Cardiac muscle cell (in vitro differentiated cells and primary cell): ENCODE measurements at regions not wholly inside any gene's neighbourhood (a gene's known extent, or its start where the extent isn't known, plus 50 kb on each side); places are given as distances from the start of the nearest gene placed in this dataset.

Experiments used
- DNase-seq, 2 donors: peaks; one replicate each; pipeline versions ENCODE4 v3.0.0 to v3.0.0-alpha.2; 2010 to 2017; ENCODE audit warnings: low read depth in 1 of 2, low spot score in 1 of 2
- H3K27ac ChIP-seq: fragments of 200-600 bp; sonication (generic); 2 replicates; pipeline ENCODE4 v1.5.1; 2016
- H3K27me3 ChIP-seq: fragments of 200-600 bp; sonication (generic); 2 replicates; pipeline ENCODE4 v1.6.0; 2016; ENCODE audit warnings: control low read depth
- H3K36me3 ChIP-seq: fragments of 200-600 bp; sonication (generic); 2 replicates; pipeline ENCODE4 v1.5.1; 2016; ENCODE audit warnings: control low read depth
- H3K4me1 ChIP-seq: fragments of 200-600 bp; sonication (generic); 2 replicates; pipeline ENCODE4 v1.8.1; 2017; ENCODE audit warnings: low read depth, mild to moderate bottlenecking, mixed run types
- H3K4me3 ChIP-seq: fragments of 200-600 bp; sonication (generic); 2 replicates; pipeline ENCODE4 v1.5.1; 2016; ENCODE audit warnings: mild to moderate bottlenecking
- H3K9me3 ChIP-seq: fragments of 200-600 bp; sonication (generic); 2 replicates; pipeline ENCODE4 v1.5.1; 2017; ENCODE audit warnings: low read depth, mild to moderate bottlenecking, control low read depth
- TF ChIP-seq, protein P1 (sequence below): IDR thresholded peaks from 2 replicates; pipeline ENCODE4 v1.5.1; 2012; ENCODE audit warnings: low read depth, mild to moderate bottlenecking, low read length

DNA sequence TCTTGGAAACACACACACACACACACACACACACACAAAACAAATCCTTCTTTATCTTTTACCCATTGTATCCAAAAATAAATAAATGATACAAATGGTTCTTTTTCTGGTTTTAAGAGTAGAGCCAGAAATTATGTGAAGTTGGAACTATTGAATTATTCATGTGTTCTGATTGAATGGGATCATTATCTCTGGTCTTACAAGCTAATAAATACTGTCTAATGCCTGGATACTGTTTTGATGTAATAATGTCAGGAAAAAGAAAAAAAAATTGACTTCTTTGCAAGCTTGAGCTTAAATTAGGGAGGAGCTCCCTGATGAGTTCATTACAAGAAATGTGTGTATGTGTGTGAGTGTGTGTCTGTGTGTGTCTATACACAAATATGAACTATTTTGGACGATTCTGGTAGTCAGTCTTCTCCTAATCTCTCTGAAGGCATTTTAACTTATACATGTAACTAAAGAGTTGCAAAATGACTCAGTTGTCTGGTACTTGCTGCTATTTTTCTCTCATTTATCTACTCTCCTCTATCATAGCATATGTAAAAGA lies 507.2 kb upstream of the AGTR1 start:
- Histone ChIP-seq H3K27me3 (no peaks in the 10 kb centered on the region), H3K4me3 (no peak overlapping the region), H3K9me3 (no peaks in the 10 kb centered on the region), H3K36me3 (no peaks in the 10 kb centered on the region), H3K27ac (no peak overlapping the region), H3K4me1 (no peaks in the 10 kb centered on the region)
- no peak for DNase-seq
- TF ChIP-seq, protein P1, sequence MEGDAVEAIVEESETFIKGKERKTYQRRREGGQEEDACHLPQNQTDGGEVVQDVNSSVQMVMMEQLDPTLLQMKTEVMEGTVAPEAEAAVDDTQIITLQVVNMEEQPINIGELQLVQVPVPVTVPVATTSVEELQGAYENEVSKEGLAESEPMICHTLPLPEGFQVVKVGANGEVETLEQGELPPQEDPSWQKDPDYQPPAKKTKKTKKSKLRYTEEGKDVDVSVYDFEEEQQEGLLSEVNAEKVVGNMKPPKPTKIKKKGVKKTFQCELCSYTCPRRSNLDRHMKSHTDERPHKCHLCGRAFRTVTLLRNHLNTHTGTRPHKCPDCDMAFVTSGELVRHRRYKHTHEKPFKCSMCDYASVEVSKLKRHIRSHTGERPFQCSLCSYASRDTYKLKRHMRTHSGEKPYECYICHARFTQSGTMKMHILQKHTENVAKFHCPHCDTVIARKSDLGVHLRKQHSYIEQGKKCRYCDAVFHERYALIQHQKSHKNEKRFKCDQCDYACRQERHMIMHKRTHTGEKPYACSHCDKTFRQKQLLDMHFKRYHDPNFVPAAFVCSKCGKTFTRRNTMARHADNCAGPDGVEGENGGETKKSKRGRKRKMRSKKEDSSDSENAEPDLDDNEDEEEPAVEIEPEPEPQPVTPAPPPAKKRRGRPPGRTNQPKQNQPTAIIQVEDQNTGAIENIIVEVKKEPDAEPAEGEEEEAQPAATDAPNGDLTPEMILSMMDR: no peak

DNA sequence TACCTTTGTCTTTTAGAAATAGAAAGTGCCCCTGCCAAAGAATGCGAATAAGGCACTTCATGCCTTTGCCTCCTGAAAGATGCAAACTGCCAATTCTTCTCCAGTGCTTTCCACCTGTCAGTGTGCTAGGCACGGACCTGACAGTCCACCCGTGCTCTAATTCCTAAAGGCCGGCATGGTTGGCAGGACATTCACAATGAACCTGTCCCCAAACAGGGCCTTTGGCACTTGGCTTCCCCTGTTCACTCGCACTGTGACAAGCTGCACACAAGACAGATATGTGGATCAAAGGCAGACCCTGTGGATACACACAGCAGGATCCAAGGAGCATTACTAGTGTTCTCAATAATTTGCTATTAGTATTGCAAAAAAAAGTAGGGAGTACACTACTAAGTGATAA lies 505.7 kb upstream of the AGTR1 start:
- DNase-seq: no peak
- Histone ChIP-seq H3K36me3 (no peaks in the 10 kb centered on the region), H3K27ac (no peak overlapping the region), H3K4me3 (no peak overlapping the region), H3K4me1 (no peaks in the 10 kb centered on the region), H3K9me3 (no peaks in the 10 kb centered on the region), H3K27me3 (no peaks in the 10 kb centered on the region)
- TF ChIP-seq, protein P1: no peak

DNA sequence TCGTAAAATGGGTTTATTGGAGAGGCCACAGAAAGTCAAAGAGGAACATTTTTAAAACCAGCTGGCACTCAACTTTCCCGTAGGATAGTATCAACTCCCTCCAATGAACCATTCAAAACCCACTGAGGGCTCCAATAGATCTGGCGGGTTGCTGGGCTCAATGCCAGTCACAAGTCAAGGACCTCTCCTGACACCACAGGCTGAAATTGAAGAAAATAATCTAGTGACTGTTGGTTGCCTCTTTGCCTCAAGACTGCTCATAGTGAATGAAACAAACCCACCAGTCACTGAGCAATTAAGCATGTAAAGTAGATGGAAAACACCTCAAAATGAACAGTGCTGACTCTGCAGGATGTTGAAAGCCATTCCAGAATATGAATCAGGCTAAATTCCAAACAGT lies 500.6 kb upstream of the AGTR1 start:
- no peaks in the 10 kb centered on the region for H3K27me3 ChIP-seq
- no peak for DNase-seq
- no peak overlapping the region for H3K4me3 ChIP-seq
- H3K36me3 ChIP-seq: no peaks in the 10 kb centered on the region
- no peak overlapping the region for H3K27ac ChIP-seq
- TF ChIP-seq, protein P1: no peak
- H3K4me1 ChIP-seq: no peaks in the 10 kb centered on the region
- H3K9me3 ChIP-seq: no peaks in the 10 kb centered on the region

DNA sequence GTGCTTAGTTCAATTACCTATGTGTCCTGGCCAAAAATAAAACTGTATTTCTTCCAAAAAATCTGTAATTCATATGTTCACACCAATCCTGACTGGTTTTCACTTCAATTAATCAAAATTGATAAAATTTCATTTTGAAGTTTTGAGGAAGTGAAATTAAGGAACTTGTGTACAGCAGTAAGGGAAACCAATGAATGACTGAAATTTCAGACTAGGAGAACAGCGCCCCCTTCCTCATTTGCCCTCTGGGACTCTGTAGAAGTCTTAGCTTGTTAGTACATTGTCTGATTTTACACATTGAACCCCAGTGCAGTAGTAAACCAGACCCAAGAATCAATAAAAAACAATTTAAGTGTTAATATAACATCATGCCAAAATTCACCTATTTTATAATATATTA lies 495.3 kb upstream of the AGTR1 start:
- TF ChIP-seq, protein P1: no peak
- no peaks in the 10 kb centered on the region for H3K9me3 ChIP-seq
- H3K27ac ChIP-seq: no peak overlapping the region
- no peak overlapping the region for H3K4me3 ChIP-seq
- no peak for DNase-seq
- H3K36me3 ChIP-seq: no peaks in the 10 kb centered on the region
- H3K4me1 ChIP-seq: no peaks in the 10 kb centered on the region
- H3K27me3 ChIP-seq: no peaks in the 10 kb centered on the region

DNA sequence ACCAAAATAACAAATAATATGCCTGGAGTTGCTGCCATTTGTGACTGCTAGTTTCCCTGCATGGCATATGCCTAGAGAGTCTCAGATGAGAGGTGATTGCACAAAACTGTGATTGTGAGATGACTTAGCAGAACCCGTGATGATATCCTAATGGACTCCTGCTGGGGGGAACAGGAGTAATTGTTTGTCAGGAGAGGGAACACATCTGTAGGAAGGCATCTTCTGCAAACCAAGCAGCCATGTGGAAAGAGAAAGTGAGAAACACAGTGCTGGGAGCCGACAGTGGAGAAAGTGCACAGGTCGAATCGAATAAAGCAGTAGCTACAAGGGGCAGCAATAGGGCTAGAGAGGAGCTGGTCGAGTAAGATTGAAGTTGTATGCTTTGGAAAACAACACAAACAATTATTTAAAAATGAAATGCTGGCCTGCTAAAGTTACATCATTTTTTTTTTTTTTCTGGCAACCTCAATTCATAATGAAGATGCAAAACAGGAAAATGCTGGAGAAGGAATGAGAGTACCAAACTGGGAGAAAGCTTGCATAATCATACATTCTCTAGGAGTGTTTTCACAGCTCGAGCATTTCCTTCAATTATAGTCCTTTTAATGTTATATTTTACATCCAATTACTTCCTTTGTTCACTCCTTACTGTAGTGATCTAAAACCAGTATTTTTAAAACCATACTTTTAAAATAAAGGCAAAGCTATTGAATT lies 494.2 kb upstream of the AGTR1 start:
- peak in 1 of 2 donors; percentile 38 for DNase-seq
- no peaks in the 10 kb centered on the region for H3K36me3 ChIP-seq
- no peak overlapping the region for H3K27ac ChIP-seq
- no peak overlapping the region for H3K4me3 ChIP-seq
- H3K4me1 ChIP-seq: no peaks in the 10 kb centered on the region
- H3K27me3 ChIP-seq: no peaks in the 10 kb centered on the region
- TF ChIP-seq, protein P1: no peak
- no peaks in the 10 kb centered on the region for H3K9me3 ChIP-seq
